ENCODE measurements at regions not wholly inside any gene's neighbourhood (a gene's known extent, or its start where the extent isn't known, plus 50 kb on each side); places are given as distances from the start of the nearest gene placed in this dataset.

DNA sequence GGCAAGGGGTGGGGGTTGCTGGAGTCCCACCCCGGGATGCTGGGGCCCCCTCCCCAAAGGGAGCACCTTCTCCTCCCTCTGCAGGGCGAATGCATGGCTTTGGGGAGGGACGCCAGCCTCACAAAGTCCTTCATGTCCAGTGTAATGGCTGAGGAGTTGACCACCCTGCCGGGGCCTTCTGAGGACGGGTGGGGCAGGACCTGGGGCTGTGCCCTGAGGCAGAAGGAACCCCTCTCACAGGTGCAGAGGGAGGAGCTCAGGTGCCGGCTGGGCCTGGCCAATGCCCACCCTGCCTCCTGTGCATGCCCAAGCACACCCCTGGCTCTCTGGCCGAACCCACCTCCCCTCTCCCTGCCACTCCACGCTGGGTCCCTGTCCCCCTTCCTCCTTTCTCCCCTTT, 64.3 kb upstream of the RNU6ATAC start:
- DNase-seq, result no peak

DNA sequence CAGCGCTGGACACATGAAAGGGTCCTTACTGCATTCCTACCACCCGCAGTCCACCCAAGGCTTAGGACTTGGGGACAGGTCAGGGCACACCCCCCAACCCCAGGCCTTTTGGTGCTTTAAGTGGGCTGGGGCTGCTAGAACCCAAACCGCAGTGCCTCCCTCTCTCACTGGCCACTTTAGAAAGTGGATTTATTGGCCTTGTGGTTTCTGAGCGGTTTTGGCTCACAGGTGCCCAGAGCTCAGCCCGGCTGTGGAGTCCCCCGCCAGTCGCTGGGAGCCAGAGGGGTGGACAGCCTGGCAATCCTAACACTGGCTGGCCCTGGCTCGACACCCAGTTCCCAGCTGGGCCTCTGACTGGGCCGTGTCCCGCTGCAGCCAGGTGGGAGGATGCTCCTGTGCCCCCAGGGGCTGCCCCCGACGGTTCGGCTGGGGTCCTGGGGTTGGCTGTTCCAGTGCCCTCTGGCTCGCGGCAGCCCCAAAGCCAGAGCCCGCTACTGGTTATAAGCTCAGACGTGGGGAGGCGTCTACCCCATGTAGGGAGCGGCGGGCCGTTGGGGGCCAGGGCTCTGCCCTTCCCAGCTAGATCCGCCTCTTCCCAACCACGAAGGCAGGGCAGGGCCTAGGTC, 65.2 kb upstream of the RNU6ATAC start:
- DNase-seq, result no peak

DNA sequence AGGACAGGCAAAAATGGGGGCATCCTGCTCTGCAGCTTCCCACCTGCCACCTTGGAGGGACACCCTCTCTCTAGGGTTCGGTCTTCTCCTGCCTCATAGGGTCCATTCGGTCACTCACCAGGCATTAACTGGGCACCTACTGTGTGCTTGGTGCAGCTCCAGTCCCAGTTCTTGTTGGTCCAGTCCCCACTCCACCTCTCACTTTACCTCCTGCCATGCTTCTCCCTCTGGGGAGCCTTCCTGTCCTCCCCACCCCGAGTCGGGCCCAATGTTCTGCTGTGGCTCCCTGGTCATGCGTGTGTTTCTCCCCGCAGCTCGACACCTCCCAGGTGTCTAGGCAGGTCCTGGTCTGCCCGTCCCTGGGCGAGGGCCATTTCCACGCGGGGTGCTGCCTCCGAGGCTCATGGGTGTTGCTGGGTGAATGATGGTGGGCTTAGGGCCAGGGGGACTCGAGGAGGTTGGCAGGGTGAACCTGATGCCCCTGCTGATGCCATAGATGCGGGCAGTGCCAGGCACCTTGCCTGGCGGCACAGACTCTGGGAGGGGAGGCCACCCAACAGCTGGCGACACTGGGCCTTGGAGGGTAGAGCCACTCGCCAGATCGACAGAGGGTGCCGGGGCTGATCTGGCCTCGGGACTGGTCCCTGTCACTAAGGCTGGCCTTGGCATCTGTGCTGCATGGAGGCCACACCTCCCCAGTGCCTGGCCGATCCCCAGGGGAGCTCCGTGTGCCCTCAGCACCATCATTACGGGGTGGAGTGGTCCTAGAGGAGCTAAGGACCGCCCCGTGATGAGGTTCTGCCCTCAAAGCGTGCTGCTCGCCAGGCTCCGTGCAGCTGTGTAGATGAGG, 66.0 kb upstream of the RNU6ATAC start:
- DNase-seq, result no peak

- DNase-seq, result no peak
These were observed 66.6 kb upstream of the RNU6ATAC start for GRCh38 chr9:134230942-134231325.

DNA sequence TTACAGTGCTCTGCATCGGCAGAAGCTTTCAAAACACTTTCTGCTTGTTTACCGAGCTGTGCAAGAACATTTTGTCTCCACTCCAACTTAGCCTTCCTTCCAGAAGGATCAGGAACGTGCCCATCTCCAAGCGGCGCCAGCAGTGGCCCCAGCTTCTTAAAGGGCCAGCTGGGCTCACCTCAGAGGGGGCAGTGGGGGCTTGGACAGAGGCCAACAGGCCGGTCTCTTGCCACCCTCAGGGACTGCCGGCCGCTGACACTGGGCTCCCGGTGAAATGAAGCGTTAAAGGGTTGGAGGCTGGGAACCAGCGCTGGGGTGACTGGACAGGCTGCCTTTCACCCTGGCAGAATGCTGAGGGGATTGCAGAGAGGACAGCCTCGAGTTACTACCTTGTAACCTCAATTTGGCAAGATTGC, 67.0 kb upstream of the RNU6ATAC start:
- no peak for DNase-seq

DNA sequence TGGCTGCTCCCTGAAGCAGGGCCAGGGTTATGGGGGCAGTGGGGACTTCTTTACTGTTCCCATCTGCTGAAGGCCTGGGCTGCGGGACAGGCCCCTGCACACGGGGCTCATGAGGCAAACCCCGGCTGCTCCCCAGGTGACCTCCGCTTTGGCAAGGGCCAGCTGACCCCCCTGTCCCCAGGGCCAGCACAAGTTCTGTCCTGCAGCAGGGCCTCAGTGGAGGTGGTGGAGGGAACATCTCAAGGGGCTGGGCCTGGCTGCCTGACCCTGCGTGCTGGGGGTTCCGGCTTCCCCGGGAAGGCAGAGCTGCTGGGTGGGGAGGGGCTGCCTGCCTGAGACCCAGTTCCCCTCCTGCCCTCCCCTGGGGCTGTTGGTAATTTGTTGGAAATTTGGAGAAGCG, 67.4 kb upstream of the RNU6ATAC start:
- DNase-seq, result no peak

- DNase-seq, result no peak
These were observed 68.7 kb upstream of the RNU6ATAC start for GRCh38 chr9:134233022-134233421.

GRCh38 chr9:134234001-134234660, 69.8 kb upstream of the RNU6ATAC start:
- no peak for DNase-seq

DNA sequence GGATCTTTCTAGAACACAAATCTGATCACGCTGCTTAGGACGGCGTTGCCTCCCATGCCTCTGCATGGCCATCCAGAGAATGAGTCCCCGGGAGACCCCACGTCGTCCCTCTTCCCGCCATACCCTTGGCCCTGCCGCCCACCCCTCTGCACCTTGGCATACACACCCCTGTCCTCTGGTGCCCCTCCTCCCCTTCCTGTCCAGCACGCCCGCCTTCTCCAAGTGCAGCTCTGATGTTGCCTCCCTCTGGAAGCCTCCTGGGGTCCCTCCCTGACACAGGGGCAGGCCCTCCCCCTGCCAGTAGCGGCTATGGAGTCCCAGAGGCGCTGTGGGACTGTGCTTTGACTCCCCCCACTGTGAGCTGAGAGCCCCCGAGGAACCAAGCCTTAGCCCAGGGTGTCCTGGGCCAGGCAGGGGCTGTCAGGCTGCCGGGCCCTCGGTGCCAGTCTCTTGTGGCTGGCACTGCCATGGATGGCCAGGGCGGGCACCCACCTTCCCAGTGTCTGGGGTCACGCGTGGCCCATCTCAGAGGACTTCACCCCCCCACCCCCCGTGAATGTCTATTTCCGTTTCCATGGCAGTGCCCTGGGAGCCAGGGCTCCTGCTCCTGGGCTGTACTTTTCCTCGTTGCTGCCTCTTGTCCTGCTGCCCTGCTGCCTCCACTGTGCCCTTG, 70.5 kb upstream of the RNU6ATAC start:
- DNase-seq, result no peak

GRCh38 chr9:134235366-134235765, 71.0 kb upstream of the RNU6ATAC start:
- no peak for DNase-seq

GRCh38 chr9:134236001-134236421, 71.6 kb upstream of the RNU6ATAC start:
- no peak for DNase-seq

DNA sequence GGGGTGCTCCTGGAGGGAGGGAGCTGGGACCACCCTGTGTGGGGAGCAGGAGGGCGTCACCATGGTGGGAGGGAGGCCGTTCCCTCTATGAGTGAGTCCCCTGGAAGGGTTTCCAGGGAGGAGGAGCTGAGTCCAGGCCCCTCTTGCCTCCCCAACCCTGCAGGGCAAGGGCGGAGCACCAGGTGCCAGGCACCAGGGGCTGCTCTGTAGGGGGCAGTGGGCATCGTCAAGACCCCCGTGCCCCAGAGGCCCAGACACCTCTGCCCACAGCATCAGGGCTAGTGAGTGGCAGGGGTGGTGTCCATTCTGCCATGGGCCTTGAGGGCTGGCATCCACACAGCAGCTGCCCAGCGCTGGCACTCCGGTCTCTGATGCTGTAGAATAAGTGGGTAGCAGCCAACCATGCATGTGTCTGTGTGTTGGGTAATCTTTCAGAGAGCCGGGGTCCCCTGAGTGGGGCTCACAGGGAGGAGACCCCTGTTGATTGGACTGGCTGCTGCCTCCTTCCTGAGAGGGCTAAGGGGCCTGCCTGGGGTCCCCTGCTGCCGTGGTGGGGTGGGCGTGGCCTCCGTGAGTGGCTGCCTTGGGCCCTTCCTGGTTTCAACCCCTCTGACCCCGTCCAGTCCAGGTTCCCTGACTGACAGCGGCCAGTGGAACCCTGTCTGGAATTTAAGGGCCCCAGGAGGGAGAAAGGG, 72.7 kb upstream of the RNU6ATAC start:
- no peak for DNase-seq

- no peak for DNase-seq
These were observed 73.4 kb upstream of the RNU6ATAC start for GRCh38 chr9:134237630-134238265.

- no peak for DNase-seq
These were observed 75.0 kb upstream of the RNU6ATAC start for GRCh38 chr9:134239130-134239903.

GRCh38 chr9:134239939-134240338, 75.6 kb upstream of the RNU6ATAC start:
- DNase-seq, result no peak

GRCh38 chr9:134240361-134240760, 76.0 kb upstream of the RNU6ATAC start:
- no peak for DNase-seq

DNA sequence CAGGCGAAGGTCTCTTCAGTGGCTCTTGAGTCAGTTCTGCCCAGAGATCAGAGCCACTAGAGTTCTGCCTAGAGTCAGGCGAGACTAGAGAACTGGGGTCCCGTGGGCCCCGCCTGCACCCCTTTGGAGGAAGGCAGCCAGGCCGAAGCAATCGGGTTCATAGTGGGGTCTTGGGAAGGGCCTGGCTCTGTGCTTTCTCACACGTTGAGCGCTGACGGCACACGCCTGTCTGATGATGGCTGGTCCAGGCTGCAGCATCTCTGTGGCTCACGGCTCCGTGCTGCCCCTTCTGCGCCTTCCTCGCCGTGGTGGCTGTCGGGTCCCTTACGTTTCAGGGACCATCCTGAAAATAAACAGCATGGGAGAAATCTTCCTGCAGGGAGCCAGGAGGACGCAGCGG, 78.3 kb upstream of the RNU6ATAC start:
- no peak for DNase-seq

DNA sequence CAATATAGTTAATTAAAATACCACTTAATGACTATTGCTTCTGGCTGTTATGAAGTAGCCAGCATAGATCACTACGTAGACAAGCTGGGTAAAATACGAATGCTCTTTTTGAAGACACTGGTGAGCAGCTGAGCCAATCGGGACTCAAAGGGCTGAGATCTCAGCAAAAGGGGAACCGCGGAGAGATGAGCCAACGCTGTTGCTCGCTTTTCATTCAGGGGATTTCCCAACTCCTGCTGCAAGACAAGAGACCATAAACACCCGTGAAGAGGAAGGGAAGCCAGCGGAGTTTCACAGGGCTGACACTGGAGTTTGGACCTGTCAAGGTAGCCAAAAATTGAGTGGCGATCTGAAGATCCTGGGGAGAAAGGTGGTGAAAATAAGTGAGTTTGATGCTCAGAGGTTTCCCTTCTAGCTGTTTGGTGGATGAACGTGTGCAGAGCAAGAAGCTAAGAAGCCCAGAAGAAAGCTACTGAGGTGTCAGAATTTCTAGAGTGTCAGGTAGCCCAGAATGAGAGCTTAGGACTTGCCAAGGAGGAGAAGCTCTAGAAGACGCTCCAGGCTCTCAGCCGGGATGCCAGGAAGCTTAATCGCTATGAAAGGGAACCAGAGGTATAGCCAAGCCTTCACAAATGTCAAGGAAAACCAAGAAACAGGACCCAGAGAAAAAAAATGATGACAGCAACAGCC, 79.6 kb upstream of the RNU6ATAC start:
- DNase-seq, result no peak

- no peak for DNase-seq
These were observed 80.8 kb upstream of the RNU6ATAC start for GRCh38 chr9:134245179-134245578.

GRCh38 chr9:134247918-134248631, 78.2 kb upstream of the RXRA start:
- DNase-seq, result no peak
